ENCODE measurements at regions not wholly inside any gene's neighbourhood (a gene's known extent, or its start where the extent isn't known, plus 50 kb on each side); places are given as distances from the start of the nearest gene placed in this dataset.
A peak's percentile ranks its signal among the peaks of the same experiment; 100 is the strongest.

GRCh38 chr2:104583811-104584210 is 270.1 kb upstream of the POU3F3 start:
- Histone ChIP-seq H3K4me1 (replicated peaks in 1 of 2) (peaks cover 5 to 26% of the 10 kb centered on the region in 2 donors), H3K27ac (no peak overlapping the region), H3K4me3 (no peak overlapping the region)
- 13 to 77% (median 52%) methylated on average over 3 to 6 of the region's 7 CpGs; no CpG with 5 or more reads in 2 of the 10 experiments for WGBS, 10 experiments
- in situ Hi-C loops (cut with MboI; ENCODE audit: low pct_unique_long_range_greater_than_20kb in 2 of 9, low sequenced_read_pairs in 9 of 9, unreplicated experiment in 9 of 9): no loop called here
- ATAC-seq (replicated peaks in 6 of 8): peak in 3 of 8 experiments; percentile 21 to 58 (median 31)

- 0 to 100% (median 98%) methylated on average over 1 to 4 of the region's 4 CpGs; no CpG with 5 or more reads in 6 of the 10 experiments for WGBS, 10 experiments
- ATAC-seq (replicated peaks in 6 of 8): peak in 4 of 8 experiments; percentile 19 to 58 (median 40)
- in situ Hi-C loops (cut with MboI; ENCODE audit: low pct_unique_long_range_greater_than_20kb in 2 of 9, low sequenced_read_pairs in 9 of 9, unreplicated experiment in 9 of 9): no loop called here
- H3K4me1 ChIP-seq (replicated peaks in 1 of 2): peaks cover 5 to 26% of the 10 kb centered on the region in 2 donors
- no peak overlapping the region for H3K4me3 ChIP-seq
- H3K27ac ChIP-seq: no peak overlapping the region
These were observed 269.5 kb upstream of the POU3F3 start for GRCh38 chr2:104584393-104584792.

- H3K4me1 ChIP-seq (replicated peaks in 1 of 2): no peaks in the 10 kb centered on the region
- in situ Hi-C loops (cut with MboI; ENCODE audit: low pct_unique_long_range_greater_than_20kb in 2 of 9, low sequenced_read_pairs in 9 of 9, unreplicated experiment in 9 of 9): no loop called here
- no peak overlapping the region for H3K27ac ChIP-seq
- no peak for ATAC-seq (replicated peaks in 6 of 8)
- WGBS, 10 experiments: 4 to 100% (median 80%) methylated on average over 1 to 3 of the region's 3 CpGs; no CpG with 5 or more reads in 1 of the 10 experiments
- no peak overlapping the region for H3K4me3 ChIP-seq
These were observed 258.3 kb upstream of the POU3F3 start for GRCh38 chr2:104595576-104595975.

- in situ Hi-C loops (cut with MboI; ENCODE audit: low pct_unique_long_range_greater_than_20kb in 2 of 9, low sequenced_read_pairs in 9 of 9, unreplicated experiment in 9 of 9): no loop called here
- Histone ChIP-seq H3K4me1 (replicated peaks in 1 of 2) (no peaks in the 10 kb centered on the region), H3K27ac (no peak overlapping the region), H3K4me3 (no peak overlapping the region)
- 75 to 100% (median 83%) methylated on average over 1 to 2 of the region's 2 CpGs; no CpG with 5 or more reads in 1 of the 10 experiments for WGBS, 10 experiments
- ATAC-seq (replicated peaks in 6 of 8): no peak
These were observed 256.0 kb upstream of the POU3F3 start for GRCh38 chr2:104597942-104598341.

GRCh38 chr2:104598636-104599035 is 255.3 kb upstream of the POU3F3 start:
- in situ Hi-C loops (cut with MboI; ENCODE audit: low pct_unique_long_range_greater_than_20kb in 2 of 9, low sequenced_read_pairs in 9 of 9, unreplicated experiment in 9 of 9): no loop called here
- WGBS, 10 experiments: 41 to 100% (median 95%) methylated on average over 2 to 5 of the region's 6 CpGs; no CpG with 5 or more reads in 3 of the 10 experiments
- ATAC-seq (replicated peaks in 6 of 8): no peak

GRCh38 chr2:104599787-104600510 is 254.0 kb upstream of the POU3F3 start:
- in situ Hi-C loops (cut with MboI; ENCODE audit: low pct_unique_long_range_greater_than_20kb in 2 of 9, low sequenced_read_pairs in 9 of 9, unreplicated experiment in 9 of 9): no loop called here
- Histone ChIP-seq H3K27ac (no peak overlapping the region), H3K4me1 (replicated peaks in 1 of 2) (no peaks in the 10 kb centered on the region), H3K4me3 (no peak overlapping the region)
- 5 to 100% (median 100%) methylated on average over 1 to 2 of the region's 2 CpGs; no CpG with 5 or more reads in 2 of the 10 experiments for WGBS, 10 experiments
- peak in 2 of 8 experiments; percentile 54 to 74 for ATAC-seq (replicated peaks in 6 of 8)

More at GRCh38 chr2:104598636-104599035, 255.3 kb upstream of the POU3F3 start:
- no peak overlapping the region for H3K4me3 ChIP-seq
- H3K27ac ChIP-seq: no peak overlapping the region
- H3K4me1 ChIP-seq (replicated peaks in 1 of 2): no peaks in the 10 kb centered on the region

- 0 to 88% (median 75%) methylated on average over 1 of the region's 1 CpG; no CpG with 5 or more reads in 1 of the 10 experiments for WGBS, 10 experiments
- H3K4me3 ChIP-seq: no peak overlapping the region
- in situ Hi-C loops (cut with MboI; ENCODE audit: low pct_unique_long_range_greater_than_20kb in 2 of 9, low sequenced_read_pairs in 9 of 9, unreplicated experiment in 9 of 9): no loop called here
- no peak overlapping the region for H3K27ac ChIP-seq
- H3K4me1 ChIP-seq (replicated peaks in 1 of 2): no peaks in the 10 kb centered on the region
- no peak for ATAC-seq (replicated peaks in 6 of 8)
These were observed 247.9 kb upstream of the POU3F3 start for GRCh38 chr2:104606056-104606455.

GRCh38 chr2:104616856-104617255 is 237.1 kb upstream of the POU3F3 start:
- Histone ChIP-seq H3K4me1 (replicated peaks in 1 of 2) (no peaks in the 10 kb centered on the region), H3K4me3 (no peak overlapping the region), H3K27ac (no peak overlapping the region)
- in situ Hi-C loops (cut with MboI; ENCODE audit: low pct_unique_long_range_greater_than_20kb in 2 of 9, low sequenced_read_pairs in 9 of 9, unreplicated experiment in 9 of 9): no loop called here
- 0 to 100% (median 87%) methylated on average over 1 to 3 of the region's 3 CpGs; no CpG with 5 or more reads in 2 of the 10 experiments for WGBS, 10 experiments
- no peak for ATAC-seq (replicated peaks in 6 of 8)

GRCh38 chr2:104620801-104621200 is 233.1 kb upstream of the POU3F3 start:
- whole genome bisulfite sequencing, 10 experiments: 6 to 89% (median 80%) methylated on average over 1 to 5 of the region's 7 CpGs; no CpG with 5 or more reads in 7 of the 10 experiments
- in situ Hi-C loops (cut with MboI; ENCODE audit: low pct_unique_long_range_greater_than_20kb in 2 of 9, low sequenced_read_pairs in 9 of 9, unreplicated experiment in 9 of 9): no loop called here
- Histone ChIP-seq H3K27ac (no peak overlapping the region), H3K4me1 (replicated peaks in 1 of 2) (no peaks in the 10 kb centered on the region), H3K4me3 (no peak overlapping the region)
- ATAC-seq (replicated peaks in 6 of 8): no peak

- peak in 1 of 8 experiments; percentile 26 for ATAC-seq (replicated peaks in 6 of 8)
- Histone ChIP-seq H3K4me3 (no peak overlapping the region), H3K27ac (no peak overlapping the region), H3K4me1 (replicated peaks in 1 of 2) (peaks cover 30 to 31% of the 10 kb centered on the region in 2 donors)
- whole genome bisulfite sequencing, 10 experiments: 20 to 100% (median 81%) methylated on average over 1 to 4 of the region's 5 CpGs; no CpG with 5 or more reads in 2 of the 10 experiments
- in situ Hi-C loops (cut with MboI; ENCODE audit: low pct_unique_long_range_greater_than_20kb in 2 of 9, low sequenced_read_pairs in 9 of 9, unreplicated experiment in 9 of 9): no loop called here
These were observed 218.3 kb upstream of the POU3F3 start for GRCh38 chr2:104635608-104636007.

- H3K4me3 ChIP-seq: peak overlapping the region in 2 of 5 donors; percentile 2 to 19
- peak overlapping the region; percentile 51 to 58 for H3K27ac ChIP-seq
- H3K4me1 ChIP-seq (replicated peaks in 1 of 2): peaks cover 33 to 38% of the 10 kb centered on the region in 2 donors
- in situ Hi-C loops (cut with MboI; ENCODE audit: low pct_unique_long_range_greater_than_20kb in 2 of 9, low sequenced_read_pairs in 9 of 9, unreplicated experiment in 9 of 9): no loop called here
- peak in 5 of 8 experiments; percentile 73 to 80 (median 77) for ATAC-seq (replicated peaks in 6 of 8)
- WGBS, 10 experiments: 0 to 58% (median 31%) methylated on average over 1 to 7 of the region's 7 CpGs
These were observed 215.6 kb upstream of the POU3F3 start for GRCh38 chr2:104638190-104638858.

GRCh38 chr2:104638859-104639202 is 215.1 kb upstream of the POU3F3 start:
- Histone ChIP-seq H3K4me3 (peak overlapping the region in 2 of 5 donors; percentile 10 to 19), H3K27ac (peak overlapping the region in 1 of 2 donors; percentile 58), H3K4me1 (replicated peaks in 1 of 2) (peaks cover 33 to 38% of the 10 kb centered on the region in 2 donors)
- ATAC-seq (replicated peaks in 6 of 8): peak in 5 of 8 experiments; percentile 87 to 90 (median 88)
- 0 to 50% (median 0%) methylated on average over 2 to 6 of the region's 7 CpGs; no CpG with 5 or more reads in 1 of the 10 experiments for WGBS, 10 experiments
- in situ Hi-C loops (cut with MboI; ENCODE audit: low pct_unique_long_range_greater_than_20kb in 2 of 9, low sequenced_read_pairs in 9 of 9, unreplicated experiment in 9 of 9): no loop called here

- in situ Hi-C loops (cut with MboI; ENCODE audit: low pct_unique_long_range_greater_than_20kb in 2 of 9, low sequenced_read_pairs in 9 of 9, unreplicated experiment in 9 of 9): no loop called here
- WGBS, 10 experiments: 0 to 100% (median 80%) methylated on average over 1 to 2 of the region's 2 CpGs; no CpG with 5 or more reads in 3 of the 10 experiments
These were observed 212.1 kb upstream of the POU3F3 start for GRCh38 chr2:104641786-104642185.

More at GRCh38 chr2:104641786-104642185, 212.1 kb upstream of the POU3F3 start:
- Histone ChIP-seq H3K4me3 (no peak overlapping the region), H3K27ac (no peak overlapping the region), H3K4me1 (replicated peaks in 1 of 2) (peaks cover 33 to 38% of the 10 kb centered on the region in 2 donors)
- no peak for ATAC-seq (replicated peaks in 6 of 8)

All from motor neuron (in vitro differentiated cells).